Endothelial cell (in vitro differentiated cells): ENCODE measurements at regions not wholly inside any gene's neighbourhood (a gene's known extent, or its start where the extent isn't known, plus 50 kb on each side); places are given as distances from the start of the nearest gene placed in this dataset.

ENCODE experiments used
- DNase-seq: peaks from one replicate; pipeline ENCODE4 v3.0.0; 2021; ENCODE audit warnings: low spot score
- H3K27ac Mint-ChIP-seq: one replicate; pipeline ENCODE4 v1.8.0; 2021; ENCODE audit warnings: mixed read lengths, inconsistent platforms; ENCODE audit not compliant: unreplicated experiment
- H3K27me3 Mint-ChIP-seq: one replicate; pipeline ENCODE4 v1.8.0; 2021; ENCODE audit warnings: mild to moderate bottlenecking, moderate library complexity, mixed read lengths, inconsistent platforms; ENCODE audit not compliant: unreplicated experiment
- H3K36me3 Mint-ChIP-seq: one replicate; pipeline ENCODE4 v1.8.0; 2021; ENCODE audit warnings: mild to moderate bottlenecking, low read depth, mixed read lengths, inconsistent platforms; ENCODE audit not compliant: unreplicated experiment
- H3K4me1 Mint-ChIP-seq: one replicate; pipeline ENCODE4 v1.8.0; 2021; ENCODE audit warnings: mild to moderate bottlenecking, mixed read lengths, inconsistent platforms; ENCODE audit not compliant: unreplicated experiment
- H3K4me3 Mint-ChIP-seq: one replicate; pipeline ENCODE4 v1.8.0; 2021; ENCODE audit warnings: mild to moderate bottlenecking, mixed read lengths, inconsistent platforms; ENCODE audit not compliant: unreplicated experiment
- H3K9me3 Mint-ChIP-seq: one replicate; pipeline ENCODE4 v1.8.0; 2021; ENCODE audit warnings: mixed read lengths, inconsistent platforms; ENCODE audit not compliant: unreplicated experiment
- CTCF ChIP-seq: fragments of 200-600 bp; sonication (generic); IDR thresholded peaks from one replicate; pipeline ENCODE4 v1.5.0; 2021; ENCODE audit warnings: antibody characterized with exemption; ENCODE audit not compliant: unreplicated experiment

- DNase-seq = no peak
- no peak for TF ChIP-seq CTCF
- Mint-ChIP-seq H3K36me3 (no peaks in the 10 kb centered on the region), H3K9me3 (no peaks in the 10 kb centered on the region), H3K27ac (no peak overlapping the region), H3K27me3 (no peaks in the 10 kb centered on the region), H3K4me1 (peaks cover 20% of the 10 kb centered on the region), H3K4me3 (no peak overlapping the region)
Measured at GRCh38 chr12:58252914-58253313, 311.5 kb downstream of the ATP23 start.

- Mint-ChIP-seq H3K36me3 (no peaks in the 10 kb centered on the region), H3K27me3 (no peaks in the 10 kb centered on the region), H3K4me1 (peaks cover 16% of the 10 kb centered on the region), H3K27ac (no peak overlapping the region), H3K4me3 (no peak overlapping the region), H3K9me3 (no peaks in the 10 kb centered on the region)
- DNase-seq = no peak
- no peak for TF ChIP-seq CTCF
Measured at GRCh38 chr12:58253663-58254062, 312.3 kb downstream of the ATP23 start.

- DNase-seq = no peak
- no peak for TF ChIP-seq CTCF
- no peak overlapping the region for H3K4me3 Mint-ChIP-seq
Measured at GRCh38 chr12:58254463-58255100, 313.2 kb downstream of the ATP23 start.

GRCh38 chr12:58262796-58263195 is 321.4 kb downstream of the ATP23 start:
- TF ChIP-seq CTCF = no peak
- no peaks in the 10 kb centered on the region for H3K27me3 Mint-ChIP-seq
- H3K36me3 Mint-ChIP-seq = peaks cover 5% of the 10 kb centered on the region
- no peak overlapping the region for H3K4me3 Mint-ChIP-seq
- no peak for DNase-seq
- H3K9me3 Mint-ChIP-seq = peaks cover 5% of the 10 kb centered on the region
- no peak overlapping the region for H3K27ac Mint-ChIP-seq
- H3K4me1 Mint-ChIP-seq = peaks cover under 1% of the 10 kb centered on the region

More at GRCh38 chr12:58254463-58255100, 313.2 kb downstream of the ATP23 start:
- no peak overlapping the region for H3K27ac Mint-ChIP-seq
- H3K27me3 Mint-ChIP-seq = no peaks in the 10 kb centered on the region
- H3K36me3 Mint-ChIP-seq = no peaks in the 10 kb centered on the region
- H3K9me3 Mint-ChIP-seq = no peaks in the 10 kb centered on the region
- H3K4me1 Mint-ChIP-seq = peaks cover 14% of the 10 kb centered on the region

GRCh38 chr12:58263816-58264215 is 322.4 kb downstream of the ATP23 start:
- TF ChIP-seq CTCF = no peak
- H3K27ac Mint-ChIP-seq = no peak overlapping the region
- H3K27me3 Mint-ChIP-seq = no peaks in the 10 kb centered on the region
- H3K9me3 Mint-ChIP-seq = peaks cover 5% of the 10 kb centered on the region
- no peak for DNase-seq
- H3K4me3 Mint-ChIP-seq = no peak overlapping the region
- peaks cover 5% of the 10 kb centered on the region for H3K36me3 Mint-ChIP-seq
- peaks cover 10% of the 10 kb centered on the region for H3K4me1 Mint-ChIP-seq
